ENCODE measurements at regions not wholly inside any gene's neighbourhood (a gene's known extent, or its start where the extent isn't known, plus 50 kb on each side); places are given as distances from the start of the nearest gene placed in this dataset.

- TF ChIP-seq CTCF (conservative IDR thresholded peaks at IDR 0.05; ENCODE audit: low read depth, low read length) = no peak
- no peak for DNase-seq (ENCODE audit: low read depth)
- H3K4me3 ChIP-seq (ENCODE audit: low read depth, low read length) = no peak overlapping the region
These were observed 413.6 kb upstream of the PCDH15 start for GRCh38 chr10:55214608-55215007.

- TF ChIP-seq CTCF (conservative IDR thresholded peaks at IDR 0.05; ENCODE audit: low read depth, low read length) = no peak
- no peak for DNase-seq (ENCODE audit: low read depth)
- H3K4me3 ChIP-seq (ENCODE audit: low read depth, low read length) = no peak overlapping the region
These were observed 411.0 kb upstream of the PCDH15 start for GRCh38 chr10:55212051-55212450.

- TF ChIP-seq CTCF (conservative IDR thresholded peaks at IDR 0.05; ENCODE audit: low read depth, low read length) = no peak
These were observed 402.8 kb upstream of the PCDH15 start for GRCh38 chr10:55203874-55204273.

GRCh38 chr10:55203319-55203718 is 402.3 kb upstream of the PCDH15 start:
- peak; percentile 42 for DNase-seq (ENCODE audit: low read depth)
- H3K4me3 ChIP-seq (ENCODE audit: low read depth, low read length) = no peak overlapping the region
- no peak for TF ChIP-seq CTCF (conservative IDR thresholded peaks at IDR 0.05; ENCODE audit: low read depth, low read length)

More at GRCh38 chr10:55203874-55204273, 402.8 kb upstream of the PCDH15 start:
- no peak overlapping the region for H3K4me3 ChIP-seq (ENCODE audit: low read depth, low read length)
- DNase-seq (ENCODE audit: low read depth) = no peak

GRCh38 chr10:55200020-55200419 is 399.0 kb upstream of the PCDH15 start:
- H3K4me3 ChIP-seq (ENCODE audit: low read depth, low read length) = no peak overlapping the region
- no peak for DNase-seq (ENCODE audit: low read depth)
- TF ChIP-seq CTCF (conservative IDR thresholded peaks at IDR 0.05; ENCODE audit: low read depth, low read length) = no peak

GRCh38 chr10:55191236-55191860 is 390.3 kb upstream of the PCDH15 start:
- DNase-seq (ENCODE audit: low read depth) = no peak
- H3K4me3 ChIP-seq (ENCODE audit: low read depth, low read length) = no peak overlapping the region
- TF ChIP-seq CTCF (conservative IDR thresholded peaks at IDR 0.05; ENCODE audit: low read depth, low read length) = no peak

GRCh38 chr10:55183993-55184392 is 383.0 kb upstream of the PCDH15 start:
- no peak for TF ChIP-seq CTCF (conservative IDR thresholded peaks at IDR 0.05; ENCODE audit: low read depth, low read length)
- no peak overlapping the region for H3K4me3 ChIP-seq (ENCODE audit: low read depth, low read length)
- DNase-seq (ENCODE audit: low read depth) = peak; percentile 13

Measured in choroid plexus epithelial cell (primary cell).